ENCODE measurements at regions not wholly inside any gene's neighbourhood (a gene's known extent, or its start where the extent isn't known, plus 50 kb on each side); places are given as distances from the start of the nearest gene placed in this dataset.
"Not testable (repeated sequence)": the region's sequence is repeated elsewhere in the genome, so short reads cannot be mapped to it uniquely, and the experiment has no call there.

DNA sequence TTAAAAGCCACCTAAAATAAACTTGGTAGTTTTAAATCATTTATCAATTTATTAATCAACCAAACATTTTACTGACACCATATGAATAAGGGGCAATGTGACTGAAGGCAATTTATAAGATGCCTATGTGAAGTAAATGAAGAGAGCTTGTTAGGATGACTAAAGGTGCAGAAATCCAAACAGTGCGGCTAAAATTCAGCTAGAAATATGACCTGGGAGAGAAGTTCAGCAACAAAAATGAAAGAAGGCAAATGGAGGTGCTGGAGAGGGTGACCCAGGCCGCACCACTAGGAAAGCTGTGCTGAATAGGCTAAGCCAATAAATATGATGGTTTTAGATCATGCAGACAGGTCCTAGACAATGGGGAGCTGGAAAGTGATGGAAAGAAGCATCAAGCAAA, 403.7 kb downstream of the BTG1 start:
- DNase-seq (ENCODE audit: low read depth), result no peak

DNA sequence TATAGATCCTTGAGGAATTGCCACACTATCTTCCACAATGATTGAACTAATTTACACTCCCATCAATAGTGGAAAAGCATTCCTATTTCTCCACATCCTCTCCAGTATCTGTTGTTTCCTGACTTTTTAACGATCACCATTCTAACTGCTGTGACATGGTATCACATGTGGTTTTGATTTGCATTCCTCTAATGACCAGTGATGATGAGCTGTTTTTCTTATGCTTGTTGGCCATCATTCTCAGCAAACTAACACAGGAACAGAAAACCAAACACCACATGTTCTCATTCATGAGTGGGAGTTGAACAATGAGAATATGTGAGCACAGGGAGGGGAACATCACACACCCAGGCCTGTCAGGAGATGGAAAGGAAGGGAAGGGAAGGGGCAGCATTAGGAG, 411.8 kb downstream of the BTG1 start:
- DNase-seq (ENCODE audit: low read depth), result not testable (repeated sequence)

DNA sequence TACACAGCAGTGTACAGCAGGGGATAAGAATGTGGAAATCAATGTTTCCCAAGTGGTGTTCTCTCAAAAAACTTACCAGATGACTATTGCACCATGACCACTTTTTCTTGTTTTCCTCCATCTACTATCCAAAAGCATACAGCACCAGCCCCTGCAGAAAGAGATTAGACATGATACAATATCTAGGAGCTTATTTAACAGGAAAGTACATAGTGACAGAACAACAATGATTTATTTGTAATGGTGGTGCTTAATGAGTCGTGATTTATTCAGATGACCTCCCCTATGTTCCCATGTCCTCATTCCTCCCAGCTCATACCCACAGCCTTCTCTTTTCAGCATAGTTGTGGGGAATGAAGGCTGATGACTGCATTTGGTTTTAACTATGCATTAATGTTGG, 413.6 kb downstream of the BTG1 start:
- DNase-seq (ENCODE audit: low read depth), result no peak

DNA sequence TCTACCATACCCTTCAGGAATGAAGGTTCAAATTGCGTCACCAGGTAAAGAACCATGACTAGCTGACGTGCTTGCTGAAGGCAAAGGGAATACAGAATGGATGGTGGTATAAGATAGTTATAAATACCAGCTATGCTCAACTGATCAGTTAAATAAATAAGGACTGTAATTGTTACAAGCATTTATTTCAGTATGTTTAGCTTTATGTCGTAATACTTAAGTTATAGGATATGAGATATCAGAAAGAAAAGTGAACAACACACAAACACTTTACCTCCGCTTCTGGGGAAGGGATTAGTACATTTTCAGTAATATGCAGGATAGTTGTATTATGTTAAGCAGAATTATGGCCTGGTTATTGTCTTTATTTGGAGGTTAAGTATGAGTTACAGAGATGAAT, 416.1 kb downstream of the BTG1 start:
- DNase-seq (ENCODE audit: low read depth), result no peak

DNA sequence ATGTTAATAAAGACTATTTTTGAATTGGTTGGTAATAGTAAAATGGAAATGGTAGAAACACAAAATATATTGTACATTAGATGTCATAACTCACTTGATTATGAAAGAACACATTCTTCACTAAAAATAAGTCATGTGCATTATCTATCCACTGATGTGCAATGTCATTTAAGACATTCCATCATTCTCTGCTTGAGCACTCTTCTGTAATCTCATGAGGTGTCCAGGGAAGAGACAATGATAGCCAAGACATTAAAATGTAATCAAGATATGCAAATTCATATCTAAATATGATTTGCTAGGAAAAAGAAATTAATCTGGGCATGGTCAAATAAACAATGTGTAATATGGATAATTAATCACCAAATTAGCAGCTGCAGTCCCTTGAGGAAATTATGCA, 422.5 kb downstream of the BTG1 start:
- DNase-seq (ENCODE audit: low read depth), result no peak

DNA sequence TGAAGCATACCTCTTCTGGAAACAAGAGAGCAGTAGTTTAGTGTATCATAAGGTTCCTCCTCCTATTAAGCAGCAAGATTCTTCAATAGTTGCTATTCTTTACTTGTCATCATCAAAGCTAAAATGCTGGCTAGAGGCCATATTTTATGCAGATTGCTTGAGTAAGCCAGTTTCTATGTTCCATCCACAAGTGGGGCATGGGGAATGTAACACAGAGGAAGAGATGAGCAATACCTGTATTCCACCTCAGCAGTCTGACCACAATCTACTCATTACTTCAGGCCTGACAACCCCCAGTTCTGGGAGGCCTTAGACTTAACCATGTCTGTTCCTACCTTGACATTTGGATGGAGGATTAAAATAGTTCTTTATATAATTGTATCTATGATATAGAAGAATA, 423.6 kb downstream of the BTG1 start:
- DNase-seq (ENCODE audit: low read depth), result no peak

DNA sequence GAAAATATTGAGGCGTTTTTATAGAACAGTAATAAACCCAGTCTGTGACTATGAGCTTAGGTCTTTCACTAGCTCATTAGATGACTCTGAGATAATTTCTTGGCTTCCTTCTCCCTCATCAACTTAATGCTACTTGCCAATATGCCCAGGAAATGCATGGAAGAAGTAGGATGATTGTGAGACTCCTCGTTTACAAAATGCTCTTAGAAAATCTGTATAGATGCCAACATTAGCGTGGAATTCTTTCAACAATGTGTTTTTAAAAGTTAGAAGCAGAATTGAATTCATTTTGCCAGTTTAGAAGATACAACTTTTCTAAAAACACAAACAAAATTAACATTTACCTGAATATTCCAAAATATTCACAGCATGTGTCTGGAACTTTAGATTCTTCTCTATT, 424.6 kb downstream of the BTG1 start:
- no peak for DNase-seq (ENCODE audit: low read depth)

DNA sequence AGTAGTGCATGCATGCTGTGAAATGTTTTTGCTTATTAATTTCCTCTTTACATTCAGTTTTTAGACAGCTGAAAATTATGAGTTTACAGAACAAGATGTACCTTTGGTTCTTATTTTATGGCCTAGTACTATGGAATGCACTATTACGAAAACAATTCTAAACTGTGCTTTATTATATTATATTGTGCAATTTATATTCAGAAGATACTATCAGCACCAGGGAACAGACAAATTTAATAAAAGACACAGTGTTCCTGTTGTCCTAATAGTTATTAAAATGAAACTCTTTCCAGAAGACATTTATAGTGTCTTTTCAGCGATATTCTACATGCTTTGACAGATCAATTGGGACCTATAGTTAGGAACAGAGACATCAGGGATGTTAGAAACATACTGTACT, 427.3 kb downstream of the BTG1 start:
- DNase-seq (ENCODE audit: low read depth), result no peak

DNA sequence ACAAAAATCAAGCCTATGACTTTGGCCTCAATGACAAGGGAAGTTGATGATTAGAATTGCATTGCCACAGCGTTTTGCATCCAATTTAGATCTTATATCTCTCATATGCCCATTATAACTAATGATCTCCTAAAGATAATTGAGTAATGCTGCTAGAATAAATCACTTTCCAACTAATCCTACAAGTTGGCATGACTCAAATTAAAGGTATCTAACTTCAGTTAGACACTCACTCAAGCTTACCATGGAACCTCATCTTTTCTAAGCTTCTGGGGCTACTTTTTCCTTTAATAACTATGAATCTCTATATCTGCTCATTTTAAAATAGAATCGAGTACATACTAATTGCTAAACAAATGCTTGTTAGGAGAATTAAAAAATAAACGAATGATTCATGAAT, 427.8 kb downstream of the BTG1 start:
- DNase-seq (ENCODE audit: low read depth), result no peak

DNA sequence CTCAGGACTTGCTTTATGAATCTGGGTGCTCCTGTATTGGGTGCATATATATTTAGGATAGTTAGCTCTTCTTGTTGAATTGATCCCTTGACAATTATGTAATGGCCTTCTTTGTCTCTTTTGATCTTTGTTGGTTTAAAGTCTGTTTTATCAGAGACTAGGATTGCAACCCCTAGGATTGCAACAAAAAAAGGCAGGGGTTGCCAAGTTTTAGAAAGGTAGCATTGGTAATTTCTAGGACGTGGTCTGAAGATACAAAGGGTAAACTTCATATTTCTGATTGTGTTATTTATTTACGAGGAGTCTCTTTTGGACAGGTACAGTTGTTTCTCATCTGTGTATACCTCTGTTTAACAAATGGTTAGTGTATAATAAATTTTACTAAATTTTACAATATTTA, 433.7 kb downstream of the BTG1 start:
- DNase-seq (ENCODE audit: low read depth), result not testable (repeated sequence)

DNA sequence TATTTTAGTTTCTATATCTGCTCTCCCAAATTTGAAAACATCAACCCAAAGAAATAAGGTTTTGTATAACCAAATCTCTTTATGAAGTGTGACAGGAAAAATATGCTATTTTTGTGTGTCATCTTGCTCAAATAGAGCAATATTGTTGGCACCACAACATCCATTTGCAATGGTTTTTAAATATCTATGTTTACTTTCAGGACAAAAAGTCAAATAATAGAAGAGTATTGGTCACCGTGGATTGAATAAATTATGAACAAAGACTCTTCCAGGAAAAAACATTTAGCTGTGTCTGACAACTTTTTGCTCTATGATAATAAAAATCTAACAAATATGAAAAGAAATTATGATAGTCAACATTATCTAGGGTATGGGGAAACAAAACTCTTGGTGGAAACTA, 439.2 kb downstream of the BTG1 start:
- DNase-seq (ENCODE audit: low read depth), result no peak

DNA sequence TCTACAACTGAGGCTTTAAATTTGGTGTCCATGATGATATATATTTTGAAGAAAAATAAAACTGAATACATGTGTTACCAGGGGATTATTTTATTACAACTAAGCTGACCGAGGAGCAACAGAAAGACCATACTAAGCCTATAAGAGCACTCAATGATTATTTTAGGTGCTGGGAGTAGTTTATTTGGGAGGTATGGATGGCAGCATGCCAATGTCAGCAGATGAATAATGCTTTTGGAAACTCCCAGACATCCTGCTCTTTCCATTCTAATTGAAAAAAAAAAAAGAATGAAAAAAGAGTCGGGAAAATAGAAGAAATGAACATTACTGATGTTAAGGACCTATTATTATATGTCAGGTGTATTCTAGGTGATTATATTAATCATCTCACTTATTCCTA, 441.2 kb downstream of the BTG1 start:
- DNase-seq (ENCODE audit: low read depth), result no peak

DNA sequence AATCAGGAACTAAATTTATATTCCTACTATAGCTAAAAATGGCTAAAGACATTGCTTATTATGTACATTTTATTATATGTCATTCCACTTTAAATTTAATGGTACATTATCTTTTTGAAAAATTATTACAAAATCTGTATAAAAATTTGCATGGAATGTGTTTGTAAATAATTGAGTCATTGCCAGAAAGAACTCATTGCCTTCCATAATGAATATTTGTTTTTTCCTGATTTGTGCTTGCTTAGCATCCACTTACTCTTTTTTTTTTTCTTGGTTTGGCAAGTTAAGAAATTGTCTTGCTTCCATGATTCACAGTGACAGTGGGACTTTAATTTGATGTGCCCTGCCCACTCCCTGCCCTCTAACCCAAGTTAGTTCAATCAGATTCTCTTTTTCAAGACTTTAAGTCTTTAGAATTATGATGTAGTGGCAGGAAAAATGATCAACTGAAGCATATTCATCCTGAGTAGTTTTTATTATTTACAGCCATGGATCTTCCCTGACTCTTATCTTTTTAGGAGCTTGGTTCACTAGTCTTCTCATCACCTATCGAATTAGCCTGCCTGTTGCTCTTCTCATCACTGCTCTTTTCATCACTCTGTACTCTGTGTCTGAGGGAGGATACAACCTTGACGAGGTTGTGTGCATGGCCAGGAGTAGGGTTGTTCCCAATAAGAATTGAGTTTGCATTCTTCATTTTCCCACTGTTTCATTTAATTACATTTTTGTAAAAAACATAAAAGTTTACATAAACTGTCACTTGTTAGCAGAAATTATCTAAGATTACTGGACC, 442.0 kb downstream of the BTG1 start:
- no peak for DNase-seq (ENCODE audit: low read depth)

DNA sequence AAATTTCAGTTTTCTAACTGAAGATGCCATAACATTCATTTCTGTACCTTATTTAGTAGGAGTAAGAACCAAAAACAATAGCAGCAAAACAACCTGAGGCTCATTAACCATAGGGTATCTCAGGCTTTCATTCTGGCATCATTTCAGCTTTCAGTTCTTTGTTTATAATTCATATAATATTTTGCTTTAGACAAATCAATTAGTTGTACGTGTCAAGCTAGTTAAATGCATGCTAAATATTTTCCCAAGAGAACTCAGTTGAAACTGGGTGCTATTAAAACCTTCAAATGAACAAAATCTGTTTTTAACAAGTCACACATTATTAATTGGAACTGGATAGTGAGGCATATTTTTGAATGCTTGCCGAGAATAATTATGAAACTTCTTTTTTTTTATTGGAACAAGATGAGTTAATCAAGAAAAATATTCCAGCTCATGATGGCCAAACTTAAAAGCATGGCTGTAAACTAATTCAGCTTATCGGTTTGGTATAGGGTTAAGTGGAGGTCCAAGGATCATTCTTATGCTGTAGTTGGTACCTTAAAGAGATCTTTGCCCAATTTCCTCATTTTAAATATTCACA, 442.7 kb downstream of the BTG1 start:
- DNase-seq (ENCODE audit: low read depth), result no peak

DNA sequence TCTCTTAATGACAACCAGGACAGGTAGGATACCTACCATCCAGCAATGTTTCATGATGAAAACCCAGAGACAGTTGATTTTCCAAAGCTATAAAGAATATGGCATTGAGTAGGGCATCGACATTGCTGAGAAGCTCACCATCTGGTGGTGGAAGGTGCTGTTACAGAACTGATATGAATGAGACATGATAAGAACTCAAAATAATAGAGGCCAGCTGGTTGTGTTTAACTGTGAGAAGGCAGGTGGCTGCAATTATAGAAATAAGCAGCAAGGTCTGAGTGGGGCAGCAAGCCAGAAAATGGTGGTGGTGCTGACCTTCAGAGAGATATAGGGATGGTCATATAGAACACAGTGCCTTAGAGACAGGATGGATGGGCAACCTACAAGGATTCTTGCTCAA, 449.7 kb downstream of the BTG1 start:
- no peak for DNase-seq (ENCODE audit: low read depth)

DNA sequence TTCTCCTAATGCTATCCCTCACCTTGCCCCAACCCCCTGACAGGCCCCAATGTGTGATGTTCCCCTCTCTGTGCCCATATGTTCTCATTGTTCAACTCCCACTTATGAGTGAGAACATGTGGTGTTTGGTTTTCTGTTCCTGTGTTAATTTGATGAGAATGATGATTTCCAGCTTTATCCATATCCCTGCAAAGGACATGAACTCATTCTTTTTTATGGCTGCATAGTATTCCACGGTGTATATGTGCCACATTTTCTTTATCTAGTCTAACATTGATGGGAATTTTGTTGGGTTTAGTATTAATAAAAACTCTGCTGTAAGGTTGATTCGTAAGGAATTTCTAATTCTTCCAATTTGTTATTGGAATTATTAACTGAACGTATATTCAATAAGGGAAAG, 450.2 kb downstream of the BTG1 start:
- not testable (repeated sequence) for DNase-seq (ENCODE audit: low read depth)

DNA sequence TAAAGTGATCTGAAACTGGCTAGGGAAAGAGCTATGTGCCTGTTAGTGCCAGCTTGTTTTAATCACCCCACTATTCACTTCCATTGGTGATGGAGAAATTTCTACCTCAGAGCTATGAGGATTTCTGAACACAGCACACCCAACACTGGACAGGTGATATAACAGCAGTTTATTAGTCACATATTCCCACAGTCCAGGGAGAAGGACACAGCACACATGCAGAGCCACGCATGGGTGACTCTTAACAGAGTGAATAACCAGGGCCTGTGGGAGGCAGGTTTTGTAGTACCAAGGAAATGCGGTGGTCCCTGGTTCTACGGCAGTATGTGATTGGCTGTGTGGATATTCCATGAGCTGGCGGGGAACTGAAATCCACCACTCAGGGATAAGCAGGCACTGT, 455.1 kb downstream of the BTG1 start:
- DNase-seq (ENCODE audit: low read depth), result no peak

DNA sequence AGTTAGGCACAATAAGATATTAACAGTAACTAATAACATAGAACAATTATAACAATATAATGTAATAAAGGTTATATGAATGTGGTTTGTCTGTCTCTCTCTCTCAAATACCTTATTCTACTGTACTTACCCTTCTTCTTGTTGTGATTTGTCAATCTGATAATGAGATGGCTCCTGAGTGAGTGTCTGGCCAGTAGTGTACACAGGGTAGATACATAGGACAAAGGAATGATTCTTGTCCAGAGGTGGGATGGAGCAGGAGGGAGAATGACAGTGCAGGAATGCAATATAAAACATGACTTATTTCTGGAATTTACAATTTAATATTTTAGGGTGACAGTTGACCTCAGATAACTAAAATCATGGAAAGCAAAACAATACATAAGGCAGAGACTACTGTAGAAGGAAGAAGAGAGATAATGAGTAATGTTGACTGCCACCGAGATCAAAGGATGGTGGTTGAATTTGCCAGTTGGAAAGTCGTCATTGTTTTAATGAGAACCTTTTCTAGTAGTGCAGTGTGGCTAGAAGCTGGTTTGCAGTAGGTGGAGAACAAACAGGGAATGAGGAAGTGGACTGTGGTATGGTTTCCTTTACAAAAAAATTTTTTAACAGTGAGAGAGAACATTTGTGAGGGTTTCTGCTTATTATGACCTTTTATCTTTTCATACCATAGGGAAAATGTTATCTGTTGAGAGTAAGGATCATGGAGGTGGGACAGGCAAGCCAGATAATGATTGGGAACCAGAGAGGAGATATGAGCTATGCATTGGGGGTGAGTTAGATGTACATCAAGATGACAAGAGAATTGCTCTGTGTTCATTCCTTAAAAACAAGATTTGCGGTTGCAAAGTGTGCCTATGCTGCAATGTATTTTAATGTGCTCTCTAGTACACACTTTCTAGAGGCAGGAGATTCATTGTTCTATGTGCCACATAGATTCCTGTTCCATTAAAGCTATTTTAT, 458.3 kb downstream of the BTG1 start:
- no peak for DNase-seq (ENCODE audit: low read depth)

DNA sequence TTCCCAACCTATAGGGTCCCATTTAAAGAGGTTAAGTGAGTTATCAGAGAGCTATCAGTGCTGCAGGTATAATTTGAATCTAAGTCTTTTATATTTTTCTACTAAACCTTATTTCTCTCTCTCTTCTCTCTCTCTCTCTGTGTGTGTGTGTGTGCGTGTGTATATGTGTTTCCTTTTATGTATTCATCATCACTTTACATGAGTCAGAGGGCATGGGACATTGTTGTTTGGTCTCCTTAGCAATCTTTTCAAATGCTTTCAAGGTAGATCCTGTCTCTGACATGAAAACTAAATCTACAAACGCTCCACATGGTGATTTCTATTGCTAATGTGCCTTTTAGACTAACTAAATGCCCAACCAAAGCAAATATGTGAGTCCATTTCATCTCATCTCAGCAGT, 459.7 kb downstream of the BTG1 start:
- DNase-seq (ENCODE audit: low read depth), result no peak

DNA sequence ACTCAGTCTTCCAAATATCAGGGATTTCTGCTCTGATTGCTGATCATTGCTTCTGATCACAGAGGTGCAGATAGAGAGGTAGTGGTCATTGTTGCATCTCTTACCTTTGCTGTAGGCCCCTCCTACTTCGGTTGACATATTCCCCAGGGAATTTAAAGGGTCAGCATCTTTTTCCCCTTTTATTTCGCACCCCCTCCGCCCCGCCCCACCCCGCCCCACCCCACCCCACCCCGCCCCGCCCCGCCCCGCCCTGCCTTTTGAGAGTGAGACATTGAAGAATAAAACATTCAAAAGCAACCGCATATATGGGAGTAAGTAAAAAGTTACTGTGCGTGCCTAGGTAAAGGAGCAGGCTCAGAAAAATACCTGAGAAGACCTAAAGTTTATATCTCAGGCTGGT, 463.9 kb downstream of the BTG1 start:
- no peak for DNase-seq (ENCODE audit: low read depth)

DNA sequence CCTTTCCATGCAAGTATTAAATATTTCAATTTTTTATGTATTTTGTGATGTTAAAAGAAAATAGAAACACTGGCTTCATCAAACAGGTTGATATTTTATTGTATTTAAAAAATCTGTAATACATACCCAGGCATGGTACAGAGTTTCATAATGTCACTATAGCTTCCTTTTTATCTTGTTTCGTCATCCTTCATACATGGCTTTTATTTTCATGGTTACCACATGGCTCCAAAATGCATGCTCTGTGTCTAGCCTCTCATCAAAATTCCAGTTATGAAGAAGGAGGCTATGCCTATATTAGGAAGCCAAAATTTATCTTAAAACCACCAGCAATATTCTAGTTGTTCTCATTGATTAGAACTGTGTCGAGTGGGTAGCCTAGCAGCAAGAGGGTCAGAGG, 464.8 kb downstream of the BTG1 start:
- DNase-seq (ENCODE audit: low read depth), result no peak

DNA sequence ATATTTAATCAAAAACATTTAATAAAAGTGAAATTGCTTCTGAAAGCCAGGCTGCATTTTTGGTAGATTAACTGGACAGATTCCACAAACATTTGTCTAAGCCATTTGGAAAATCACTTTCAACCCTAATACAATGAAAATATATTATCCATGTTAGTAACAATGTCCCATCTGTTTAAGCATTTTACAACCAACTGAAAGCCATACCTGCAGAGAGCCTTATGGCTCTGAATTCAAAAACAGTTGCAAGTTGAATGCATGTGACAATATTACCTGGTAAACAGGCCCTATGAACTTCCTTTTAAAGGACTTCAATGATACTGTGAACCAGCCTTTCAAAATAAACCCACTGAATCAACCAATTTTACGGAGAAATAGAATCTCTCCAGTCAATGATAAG, 468.1 kb downstream of the BTG1 start:
- no peak for DNase-seq (ENCODE audit: low read depth)

DNA sequence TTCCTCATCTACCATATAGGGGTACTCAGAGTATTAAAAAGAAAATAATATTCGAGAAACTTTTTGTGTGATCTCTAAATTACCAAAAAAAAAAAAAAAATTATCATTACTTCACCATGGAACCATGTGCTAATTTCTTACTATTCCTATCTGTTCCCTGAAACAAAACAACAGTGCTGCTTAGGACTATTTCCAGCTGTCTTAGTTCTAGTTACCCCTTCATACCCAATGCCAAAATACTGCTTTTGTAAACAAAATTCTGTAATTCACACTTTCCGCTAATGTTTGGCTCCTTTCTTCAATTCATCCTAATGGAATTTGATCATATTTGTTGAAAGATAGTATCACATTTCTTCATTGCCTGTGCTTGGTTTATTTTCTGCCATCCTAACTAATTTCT, 470.2 kb downstream of the BTG1 start:
- DNase-seq (ENCODE audit: low read depth), result no peak
